Activated T-helper 2 cell treated with anti-CD3 and anti-CD28 coated beads, Interferon-gamma antibody, Interleukin-2, Interleukin-4, amounts not matched to agents 10 μg/mL and 5 μg/mL and 100 μg/mL, durations not matched to agents 14 hours and 24 hours and 36 hours (primary cell): ENCODE measurements at regions not wholly inside any gene's neighbourhood (a gene's known extent, or its start where the extent isn't known, plus 50 kb on each side); places are given as distances from the start of the nearest gene placed in this dataset.
A peak's percentile ranks its signal among the peaks of the same experiment; 100 is the strongest.
"Not testable (repeated sequence)": the region's sequence is repeated elsewhere in the genome, so short reads cannot be mapped to it uniquely, and the experiment has no call there.

Source experiments
- DNase-seq: peaks from one replicate; pipeline ENCODE4 v3.0.0; 2021; ENCODE audit warnings: low spot score
- H3K27ac Mint-ChIP-seq: one replicate; pipeline ENCODE4 v1.8.0; 2021; ENCODE audit warnings: mixed read lengths
- H3K27me3 Mint-ChIP-seq: one replicate; pipeline ENCODE4 v1.8.0; 2021; ENCODE audit warnings: low read depth, mixed read lengths
- H3K36me3 Mint-ChIP-seq: one replicate; pipeline ENCODE4 v1.8.0; 2021; ENCODE audit warnings: low read depth, mixed read lengths
- H3K4me1 Mint-ChIP-seq: one replicate; pipeline ENCODE4 v1.8.0; 2021; ENCODE audit warnings: low read depth, mixed read lengths
- H3K4me3 Mint-ChIP-seq: one replicate; pipeline ENCODE4 v1.8.0; 2021; ENCODE audit warnings: low read depth, mild to moderate bottlenecking, moderate library complexity, mixed read lengths
- H3K9me3 Mint-ChIP-seq: one replicate; pipeline ENCODE4 v1.8.0; 2021; ENCODE audit warnings: mixed read lengths
- intact Hi-C: fragments of 100-400 bp; cut with micrococcal nuclease; formaldehyde crosslinking; loops from one replicate; pipeline ENCODE4 v1.15.1; 2023

- H3K4me3 Mint-ChIP-seq = no peak overlapping the region
- intact Hi-C loops = no loop called here
- no peaks in the 10 kb centered on the region for H3K9me3 Mint-ChIP-seq
- DNase-seq = no peak
- H3K27ac Mint-ChIP-seq = no peak overlapping the region
- no peaks in the 10 kb centered on the region for H3K36me3 Mint-ChIP-seq
- peaks cover 11% of the 10 kb centered on the region for H3K27me3 Mint-ChIP-seq
- no peaks in the 10 kb centered on the region for H3K4me1 Mint-ChIP-seq
Measured at GRCh38 chr11:12585861-12586260, 88.4 kb upstream of the TEAD1 start.

- no peak overlapping the region for H3K27ac Mint-ChIP-seq
- H3K36me3 Mint-ChIP-seq = no peaks in the 10 kb centered on the region
- no peak overlapping the region for H3K4me3 Mint-ChIP-seq
- H3K27me3 Mint-ChIP-seq = peaks cover 11% of the 10 kb centered on the region
- intact Hi-C loops = no loop called here
- no peaks in the 10 kb centered on the region for H3K4me1 Mint-ChIP-seq
- DNase-seq = no peak
- H3K9me3 Mint-ChIP-seq = no peaks in the 10 kb centered on the region
Measured at GRCh38 chr11:12587333-12587991, 86.8 kb upstream of the TEAD1 start.

GRCh38 chr11:12591706-12592105, 82.5 kb upstream of the TEAD1 start:
- H3K9me3 Mint-ChIP-seq = no peaks in the 10 kb centered on the region
- peaks cover 8% of the 10 kb centered on the region for H3K27me3 Mint-ChIP-seq
- H3K36me3 Mint-ChIP-seq = no peaks in the 10 kb centered on the region
- no peak overlapping the region for H3K4me3 Mint-ChIP-seq
- H3K27ac Mint-ChIP-seq = no peak overlapping the region
- intact Hi-C loops = loop anchor here (10.0 kb wide), 1 partner anchor 223 kb away; no protein-coding TSS in a partner anchor
- DNase-seq = no peak
- no peaks in the 10 kb centered on the region for H3K4me1 Mint-ChIP-seq

GRCh38 chr11:12592283-12592682, 81.9 kb upstream of the TEAD1 start:
- Mint-ChIP-seq H3K4me1 (no peaks in the 10 kb centered on the region), H3K4me3 (no peak overlapping the region), H3K9me3 (no peaks in the 10 kb centered on the region), H3K36me3 (no peaks in the 10 kb centered on the region), H3K27ac (no peak overlapping the region), H3K27me3 (peaks cover 6% of the 10 kb centered on the region)
- no peak for DNase-seq
- intact Hi-C loops = loop anchor here (10.0 kb wide), 1 partner anchor 223 kb away; no protein-coding TSS in a partner anchor

- H3K36me3 Mint-ChIP-seq, DNase-seq, H3K9me3 Mint-ChIP-seq, H3K27ac Mint-ChIP-seq, H3K4me1 Mint-ChIP-seq, H3K4me3 Mint-ChIP-seq, H3K27me3 Mint-ChIP-seq: not testable (repeated sequence)
- intact Hi-C loops = loop anchor here (10.0 kb wide), 1 partner anchor 220 kb away; no protein-coding TSS in a partner anchor
Measured at GRCh38 chr11:12595089-12595847, 79.0 kb upstream of the TEAD1 start.

GRCh38 chr11:12598330-12599256, 75.6 kb upstream of the TEAD1 start:
- intact Hi-C loops = loop anchor here (2.0 to 10.0 kb wide), 2 partner anchors 216 to 290 kb away; no protein-coding TSS in a partner anchor
- H3K27me3 Mint-ChIP-seq = peaks cover 7% of the 10 kb centered on the region
- H3K4me1 Mint-ChIP-seq = no peaks in the 10 kb centered on the region
- H3K27ac Mint-ChIP-seq = no peak overlapping the region
- no peaks in the 10 kb centered on the region for H3K9me3 Mint-ChIP-seq
- no peak overlapping the region for H3K4me3 Mint-ChIP-seq
- H3K36me3 Mint-ChIP-seq = no peaks in the 10 kb centered on the region
- DNase-seq = no peak

- H3K9me3 Mint-ChIP-seq = no peaks in the 10 kb centered on the region
- no peaks in the 10 kb centered on the region for H3K4me1 Mint-ChIP-seq
- H3K27me3 Mint-ChIP-seq = peaks cover 10% of the 10 kb centered on the region
- intact Hi-C loops = loop anchor here (2.0 to 10.0 kb wide), 2 partner anchors 215 to 289 kb away; no protein-coding TSS in a partner anchor
- no peak overlapping the region for H3K4me3 Mint-ChIP-seq
- H3K27ac Mint-ChIP-seq = no peak overlapping the region
- peak; percentile 18 for DNase-seq
- no peaks in the 10 kb centered on the region for H3K36me3 Mint-ChIP-seq
Measured at GRCh38 chr11:12599408-12600143, 74.6 kb upstream of the TEAD1 start.

GRCh38 chr11:12600829-12601228, 73.4 kb upstream of the TEAD1 start:
- Mint-ChIP-seq H3K27ac (no peak overlapping the region), H3K4me3 (no peak overlapping the region), H3K27me3 (peaks cover 14% of the 10 kb centered on the region), H3K9me3 (no peaks in the 10 kb centered on the region), H3K4me1 (no peaks in the 10 kb centered on the region), H3K36me3 (no peaks in the 10 kb centered on the region)
- intact Hi-C loops = no loop called here
- no peak for DNase-seq

- DNase-seq = no peak
- no peak overlapping the region for H3K4me3 Mint-ChIP-seq
- H3K9me3 Mint-ChIP-seq = no peaks in the 10 kb centered on the region
- H3K36me3 Mint-ChIP-seq = no peaks in the 10 kb centered on the region
- intact Hi-C loops = no loop called here
- H3K27ac Mint-ChIP-seq = no peak overlapping the region
- peaks cover 12% of the 10 kb centered on the region for H3K27me3 Mint-ChIP-seq
- H3K4me1 Mint-ChIP-seq = no peaks in the 10 kb centered on the region
Measured at GRCh38 chr11:12602421-12602820, 71.8 kb upstream of the TEAD1 start.

- no peak overlapping the region for H3K4me3 Mint-ChIP-seq
- H3K36me3 Mint-ChIP-seq = no peaks in the 10 kb centered on the region
- H3K27ac Mint-ChIP-seq = no peak overlapping the region
- peaks cover 12% of the 10 kb centered on the region for H3K27me3 Mint-ChIP-seq
- no peaks in the 10 kb centered on the region for H3K4me1 Mint-ChIP-seq
- no peak for DNase-seq
- H3K9me3 Mint-ChIP-seq = no peaks in the 10 kb centered on the region
- intact Hi-C loops = no loop called here
Measured at GRCh38 chr11:12603143-12604088, 70.8 kb upstream of the TEAD1 start.

- peaks cover 12% of the 10 kb centered on the region for H3K27me3 Mint-ChIP-seq
- H3K36me3 Mint-ChIP-seq = no peaks in the 10 kb centered on the region
- H3K9me3 Mint-ChIP-seq = no peaks in the 10 kb centered on the region
- no peaks in the 10 kb centered on the region for H3K4me1 Mint-ChIP-seq
- intact Hi-C loops = no loop called here
- DNase-seq = no peak
- H3K4me3 Mint-ChIP-seq = no peak overlapping the region
- H3K27ac Mint-ChIP-seq = no peak overlapping the region
Measured at GRCh38 chr11:12604557-12605153, 69.6 kb upstream of the TEAD1 start.
